Left lung (tissue), 4 donors: ENCODE measurements at regions not wholly inside any gene's neighbourhood (a gene's known extent, or its start where the extent isn't known, plus 50 kb on each side); places are given as distances from the start of the nearest gene placed in this dataset.

Experiments used
- ATAC-seq: fragments of 200-7000 bp; cut with Tn5 transposase; one replicate; pipeline ENCODE4 v1.9.1; 2020; ENCODE audit warnings: moderate library complexity
- DNase-seq, 4 donors: peaks; one replicate each; pipeline ENCODE4 v3.0.0-alpha.2; 2013 to 2020
- H3K27ac ChIP-seq, 2 donors: fragments of 200-600 bp; sonication (generic) in 1 of 2; one replicate each; pipeline versions ENCODE4 v1.5.0 to v1.8.0; 2020 to 2021
- H3K27me3 ChIP-seq, 2 donors: fragments of 200-600 bp; sonication (generic) in 1 of 2; one replicate each; pipeline versions ENCODE4 v1.5.0 to v1.8.0; 2020 to 2021
- H3K36me3 ChIP-seq, 2 donors: fragments of 200-600 bp; sonication (generic) in 1 of 2; one replicate each; pipeline versions ENCODE4 v1.5.0 to v1.8.0; 2020 to 2021
- H3K4me1 ChIP-seq, 2 donors: fragments of 200-600 bp; one replicate each; pipeline ENCODE4 v1.8.0; 2021
- H3K4me3 ChIP-seq, 2 donors: fragments of 200-600 bp; sonication (generic) in 1 of 2; one replicate each; pipeline versions ENCODE4 v1.5.0 to v1.8.0; 2020 to 2021; ENCODE audit warnings: mild to moderate bottlenecking in 1 of 2
- H3K9me3 ChIP-seq, 2 donors: fragments of 200-600 bp; sonication (generic) in 1 of 2; one replicate each; pipeline versions ENCODE4 v1.5.0 to v1.8.0; 2020 to 2021
- CTCF ChIP-seq, 2 donors: fragments of 200-600 bp; sonication (generic) in 1 of 2; IDR thresholded peaks; one replicate each; pipeline versions ENCODE4 v1.5.0 to v1.8.0; 2021; ENCODE audit warnings: antibody characterized with exemption in 2 of 2
- intact Hi-C, 2 donors: fragments of 100-400 bp; cut with DNase I; formaldehyde crosslinking; loops; one replicate each; pipeline versions ENCODE4 v1.11.2 to v1.14.2; 2022
- donor health status: DM: no; HTN: yes; CAD: no.
- donor health status: DM: no; HTN: no; CAD: no.

DNA sequence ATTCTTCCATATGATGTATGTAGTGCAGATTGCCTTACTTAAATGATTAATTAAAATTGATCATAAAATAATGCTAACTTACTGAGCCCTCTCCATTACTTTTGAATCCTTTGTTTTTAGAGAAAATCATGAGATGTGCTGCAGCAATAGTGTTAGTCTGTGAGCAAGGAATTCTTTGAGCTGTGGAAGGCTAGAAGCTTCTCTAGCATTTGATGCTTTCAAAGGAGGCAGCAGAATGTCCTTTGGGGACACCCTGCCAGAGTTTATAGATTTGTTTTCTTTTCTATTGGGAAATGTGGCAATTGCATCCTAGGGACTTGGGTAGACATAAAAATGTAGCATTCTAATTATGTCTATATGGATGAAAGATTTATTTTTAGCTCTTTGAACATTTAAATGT, 284.1 kb upstream of the SMIM30 start:
- no peaks in the 10 kb centered on the region for H3K9me3 ChIP-seq
- no peak overlapping the region for H3K4me3 ChIP-seq
- no peaks in the 10 kb centered on the region for H3K27me3 ChIP-seq
- H3K4me1 ChIP-seq: no peaks in the 10 kb centered on the region
- H3K36me3 ChIP-seq: no peaks in the 10 kb centered on the region
- DNase-seq (no peak), ATAC-seq (no peak)
- TF ChIP-seq CTCF (IDR thresholded peaks at IDR 0.05): no peak
- intact Hi-C loops: no loop called here
- H3K27ac ChIP-seq: no peak overlapping the region

GRCh38 chr7:113402005-113402404, 283.7 kb upstream of the SMIM30 start:
- no peak overlapping the region for H3K27ac ChIP-seq
- intact Hi-C loops: no loop called here
- H3K4me3 ChIP-seq: no peak overlapping the region
- DNase-seq (no peak), ATAC-seq (no peak)
- H3K27me3 ChIP-seq: no peaks in the 10 kb centered on the region
- no peaks in the 10 kb centered on the region for H3K4me1 ChIP-seq
- H3K36me3 ChIP-seq: no peaks in the 10 kb centered on the region
- no peaks in the 10 kb centered on the region for H3K9me3 ChIP-seq
- no peak for TF ChIP-seq CTCF (IDR thresholded peaks at IDR 0.05)

GRCh38 chr7:113394856-113395255, 276.5 kb upstream of the SMIM30 start:
- intact Hi-C loops: no loop called here
- ATAC-seq (no peak), DNase-seq (no peak)
- H3K27me3 ChIP-seq: no peaks in the 10 kb centered on the region
- H3K4me3 ChIP-seq: no peak overlapping the region
- no peaks in the 10 kb centered on the region for H3K36me3 ChIP-seq
- no peak overlapping the region for H3K27ac ChIP-seq
- H3K9me3 ChIP-seq: no peaks in the 10 kb centered on the region
- no peak for TF ChIP-seq CTCF (IDR thresholded peaks at IDR 0.05)
- no peaks in the 10 kb centered on the region for H3K4me1 ChIP-seq

- Histone ChIP-seq H3K27me3 (no peaks in the 10 kb centered on the region), H3K27ac (no peak overlapping the region), H3K4me1 (no peaks in the 10 kb centered on the region), H3K36me3 (no peaks in the 10 kb centered on the region), H3K4me3 (no peak overlapping the region), H3K9me3 (no peaks in the 10 kb centered on the region)
- DNase-seq (no peak), ATAC-seq (no peak)
- intact Hi-C loops: no loop called here
- no peak for TF ChIP-seq CTCF (IDR thresholded peaks at IDR 0.05)
These were observed 274.6 kb upstream of the SMIM30 start for GRCh38 chr7:113392841-113393540.

GRCh38 chr7:113392421-113392820, 274.1 kb upstream of the SMIM30 start:
- no peaks in the 10 kb centered on the region for H3K4me1 ChIP-seq

More at GRCh38 chr7:113392421-113392820, 274.1 kb upstream of the SMIM30 start:
- Histone ChIP-seq H3K9me3 (no peaks in the 10 kb centered on the region), H3K27me3 (no peaks in the 10 kb centered on the region), H3K27ac (no peak overlapping the region), H3K36me3 (no peaks in the 10 kb centered on the region), H3K4me3 (no peak overlapping the region)
- intact Hi-C loops: no loop called here
- DNase-seq: no peak
- no peak for TF ChIP-seq CTCF (IDR thresholded peaks at IDR 0.05)
- no peak for ATAC-seq
